HG03103 (cell line): ENCODE measurements at regions not wholly inside any gene's neighbourhood (a gene's known extent, or its start where the extent isn't known, plus 50 kb on each side); places are given as distances from the start of the nearest gene placed in this dataset.

Source experiments
- ATAC-seq: cut with Tn5 transposase; IDR thresholded peaks from one replicate; pipeline ENCODE4 v1.9.1; 2021; ENCODE audit warnings: low read depth; ENCODE audit not compliant: unreplicated experiment

DNA sequence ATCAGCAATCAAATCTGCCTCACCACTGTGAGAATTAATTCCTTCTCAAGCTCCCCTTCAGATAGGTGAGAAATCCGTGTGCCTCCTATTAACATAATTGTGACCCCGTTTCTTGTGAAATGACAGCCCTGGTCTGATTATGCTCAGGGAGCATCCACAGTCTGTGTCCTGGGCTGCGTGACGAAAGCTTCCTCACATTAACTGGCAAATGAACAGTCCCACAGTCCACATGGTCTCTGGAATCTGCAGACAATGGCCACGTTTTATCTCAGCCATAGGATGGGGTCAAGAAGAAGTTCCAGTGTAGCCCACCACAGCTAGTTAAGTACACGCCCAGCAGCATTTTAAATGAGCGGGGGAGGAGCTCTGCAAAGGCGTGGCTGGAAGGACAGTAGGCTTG lies 229.2 kb downstream of the RPS24 start:
- no peak for ATAC-seq

DNA sequence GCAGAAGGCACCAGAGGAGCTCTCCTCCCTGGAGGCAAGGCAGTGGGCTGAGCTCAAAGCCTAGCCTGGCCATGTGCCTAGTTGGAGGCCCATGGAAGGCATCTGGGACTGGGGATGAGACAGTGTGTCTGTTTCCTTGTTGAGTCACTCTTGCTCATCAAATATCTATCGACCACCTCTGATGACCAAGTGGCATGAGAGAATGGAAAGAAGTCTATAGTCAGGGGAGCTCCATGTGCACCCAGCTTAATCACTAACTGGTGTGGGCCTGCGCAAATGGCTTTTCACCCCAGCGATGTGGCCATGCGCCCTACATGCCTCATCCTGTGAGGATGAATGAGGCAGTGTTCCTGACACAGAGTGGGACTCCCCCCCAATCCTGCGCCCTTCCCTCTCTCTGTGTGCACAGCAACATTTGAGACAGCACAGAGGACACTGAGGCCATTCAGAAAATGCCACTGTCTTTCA lies 229.9 kb downstream of the RPS24 start:
- no peak for ATAC-seq

DNA sequence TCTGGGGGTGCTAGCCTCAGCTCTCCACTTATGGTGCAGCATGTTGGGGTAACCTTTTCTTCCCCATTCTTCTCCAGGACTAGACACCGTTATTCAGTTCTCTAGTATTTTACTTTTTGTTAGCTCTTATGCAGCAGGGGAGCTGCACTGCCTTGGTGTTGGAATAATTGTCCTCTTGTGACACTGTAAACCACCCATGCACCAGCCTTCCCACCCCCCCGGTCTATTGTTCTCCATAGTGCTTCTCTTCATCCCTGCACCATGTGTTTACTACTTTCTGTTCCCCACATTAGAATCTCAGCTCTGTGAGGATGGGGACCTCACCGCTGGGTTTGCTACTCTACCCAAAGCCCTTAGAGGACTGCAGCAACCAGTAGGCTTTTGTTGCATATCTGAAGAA lies 230.7 kb downstream of the RPS24 start:
- ATAC-seq: no peak

DNA sequence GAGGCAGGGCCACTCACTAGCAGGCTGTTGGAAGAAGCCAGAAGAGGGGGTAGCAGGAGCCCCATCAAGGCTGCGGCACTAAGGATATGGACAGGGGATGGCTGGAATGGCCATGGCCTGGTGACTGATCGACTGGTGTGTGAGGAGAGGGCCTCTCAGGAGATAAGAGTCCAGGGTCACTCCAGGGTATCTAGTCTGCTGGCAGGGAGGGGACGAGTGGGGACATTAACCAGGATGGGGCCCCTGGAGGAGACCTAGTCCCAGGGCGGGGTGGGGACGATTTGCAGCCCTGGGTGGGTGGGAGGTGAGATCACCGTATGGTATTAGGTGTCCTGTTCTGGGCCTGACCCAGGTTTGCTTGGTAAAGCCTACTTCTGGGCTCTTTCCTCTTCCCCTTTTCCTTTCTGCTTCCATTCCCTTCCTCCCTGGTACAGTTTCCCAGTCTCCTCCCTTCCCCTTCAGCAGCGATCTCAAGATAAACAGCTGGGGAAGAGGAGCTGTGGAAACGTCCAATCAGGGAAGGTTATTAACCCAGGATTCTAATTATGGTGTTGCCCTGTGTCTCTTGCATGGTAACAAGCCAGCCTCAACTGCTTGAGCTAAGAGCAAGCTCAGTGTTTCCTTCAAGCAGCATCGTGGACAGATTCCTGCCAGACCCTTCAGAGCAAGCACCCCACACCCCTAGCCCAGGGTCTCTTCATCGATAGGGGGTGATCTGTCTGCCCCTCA lies 233.2 kb downstream of the RPS24 start:
- no peak for ATAC-seq

DNA sequence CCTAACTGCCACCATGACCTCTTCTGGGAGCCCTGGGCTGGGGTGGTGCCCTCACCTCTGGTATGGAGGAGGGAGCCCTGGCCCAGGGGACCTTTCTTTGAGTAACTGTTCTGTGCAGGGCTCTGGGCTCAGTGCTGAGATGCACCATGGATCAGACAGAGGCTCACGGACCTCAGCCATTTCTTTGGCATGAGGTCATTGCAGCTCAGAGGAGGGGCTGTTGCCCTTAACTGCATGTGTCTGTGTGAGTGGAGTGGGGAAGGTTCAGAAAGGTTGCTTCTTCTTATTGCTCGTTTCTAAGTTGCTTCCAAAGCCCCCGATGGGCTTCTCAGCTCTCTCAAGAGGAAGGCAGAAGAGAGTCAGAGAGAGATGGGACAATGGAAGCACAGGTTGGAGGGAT lies 233.9 kb downstream of the RPS24 start:
- ATAC-seq: no peak

DNA sequence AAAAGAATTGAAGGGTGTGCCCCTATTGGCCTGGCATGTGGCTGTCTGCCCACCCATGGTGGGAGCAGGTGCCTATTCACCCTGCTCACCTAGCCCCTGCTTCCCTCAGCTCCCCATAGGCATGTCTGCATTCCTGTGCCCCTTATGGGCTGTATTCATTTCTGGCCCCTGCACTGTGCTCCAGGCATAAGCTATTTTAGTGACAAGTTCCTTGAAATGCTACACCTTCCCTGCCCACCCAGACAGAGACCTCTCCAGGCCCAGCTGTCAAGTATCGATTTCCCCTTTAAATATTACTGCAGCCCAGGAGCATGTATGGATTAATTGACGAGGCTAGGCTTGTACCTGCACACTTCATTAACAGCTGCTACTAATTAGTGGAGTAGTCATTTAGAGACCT lies 235.4 kb downstream of the RPS24 start:
- no peak for ATAC-seq

DNA sequence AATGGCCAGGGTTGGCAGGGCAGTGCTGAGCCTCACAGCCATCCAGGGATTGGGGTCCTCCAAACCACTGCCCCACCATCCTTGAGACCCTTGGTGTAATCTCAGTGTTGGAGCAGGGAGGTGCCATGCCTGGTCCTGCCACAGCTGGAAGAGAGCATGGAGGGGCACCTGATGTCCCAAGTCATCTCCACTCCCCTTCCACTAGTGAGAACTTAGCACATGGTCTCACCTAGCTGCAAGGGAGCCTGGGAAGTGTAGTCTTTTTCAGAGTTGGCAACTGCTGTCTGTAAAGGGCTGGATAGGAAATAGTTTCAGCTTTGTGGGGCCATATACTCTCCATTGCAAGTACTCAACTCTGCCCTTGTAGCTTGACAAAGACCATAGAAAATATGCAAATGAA lies 238.7 kb downstream of the RPS24 start:
- no peak for ATAC-seq

DNA sequence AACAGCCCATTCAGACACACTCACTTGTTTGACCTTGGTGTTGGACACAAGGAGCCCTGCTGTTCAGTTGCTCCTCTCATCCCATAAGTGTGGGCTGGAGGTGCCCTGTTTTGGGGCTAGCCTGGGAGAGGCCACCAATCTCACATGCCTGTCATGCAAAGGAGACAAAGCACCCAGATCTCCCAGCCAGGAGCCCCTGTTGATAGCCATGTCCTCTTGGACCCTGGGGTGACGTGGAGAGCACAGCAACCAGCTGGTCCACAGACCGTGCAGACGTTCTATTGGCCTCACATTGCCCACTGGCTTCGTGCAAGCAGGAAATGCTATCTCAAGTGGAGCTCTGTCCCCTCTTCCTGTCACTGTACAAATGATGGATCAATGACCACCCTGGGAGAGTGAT lies 240.8 kb downstream of the RPS24 start:
- no peak for ATAC-seq

DNA sequence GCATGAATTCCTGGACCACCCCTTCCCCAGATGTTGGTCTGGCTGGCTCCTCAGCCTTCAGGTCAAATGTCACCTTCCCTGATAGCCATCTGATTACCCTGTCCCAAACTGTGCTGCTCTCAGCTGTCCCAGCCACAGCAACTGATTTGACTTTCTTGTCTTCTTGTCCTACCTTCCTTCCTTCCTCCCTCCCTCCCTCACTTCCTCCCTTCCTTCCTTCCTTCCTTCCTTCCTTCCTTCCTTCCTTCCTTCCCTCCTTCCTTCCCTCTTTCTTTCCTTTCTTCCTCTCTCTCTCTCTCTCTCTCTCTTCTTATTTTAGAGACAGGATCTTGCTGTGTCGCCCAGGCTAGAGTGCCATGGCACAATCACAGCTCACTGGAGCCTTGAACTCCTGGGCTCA lies 242.5 kb downstream of the RPS24 start:
- ATAC-seq: no peak

DNA sequence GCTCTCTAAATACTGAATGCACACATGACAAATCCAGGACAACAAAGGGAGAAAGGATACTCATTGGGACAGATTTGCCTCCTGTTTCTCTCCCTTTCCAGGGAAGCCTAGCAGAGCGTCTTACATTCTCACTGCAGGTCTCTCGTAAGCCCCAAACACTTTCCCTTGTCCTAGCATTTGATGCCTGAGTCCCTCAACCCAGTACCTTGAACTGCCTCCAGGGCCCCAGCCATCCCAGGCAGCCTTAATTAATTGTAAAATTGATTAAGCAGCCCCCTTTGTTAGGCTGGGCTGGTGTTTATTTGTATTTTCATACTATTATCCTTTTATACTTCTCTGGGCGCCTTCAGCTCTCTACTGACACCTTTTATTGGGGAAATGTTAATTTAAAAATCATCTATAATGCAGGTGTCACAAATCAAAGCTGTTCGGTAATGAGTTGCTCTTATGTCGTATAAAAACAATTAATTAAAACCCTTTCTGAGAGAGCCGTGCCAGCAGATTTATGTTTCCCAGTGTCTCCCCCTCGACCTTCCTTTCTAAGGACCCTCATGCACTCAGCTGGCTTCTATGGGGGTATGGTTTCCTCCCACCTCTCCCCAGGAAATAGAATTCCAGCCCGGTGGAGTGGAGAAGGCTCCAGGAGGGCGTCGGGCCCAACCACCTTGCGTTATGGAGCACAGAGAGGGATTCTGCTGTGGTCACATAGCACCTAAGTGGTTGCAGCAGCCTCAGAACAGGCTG lies 243.8 kb downstream of the RPS24 start:
- no peak for ATAC-seq

DNA sequence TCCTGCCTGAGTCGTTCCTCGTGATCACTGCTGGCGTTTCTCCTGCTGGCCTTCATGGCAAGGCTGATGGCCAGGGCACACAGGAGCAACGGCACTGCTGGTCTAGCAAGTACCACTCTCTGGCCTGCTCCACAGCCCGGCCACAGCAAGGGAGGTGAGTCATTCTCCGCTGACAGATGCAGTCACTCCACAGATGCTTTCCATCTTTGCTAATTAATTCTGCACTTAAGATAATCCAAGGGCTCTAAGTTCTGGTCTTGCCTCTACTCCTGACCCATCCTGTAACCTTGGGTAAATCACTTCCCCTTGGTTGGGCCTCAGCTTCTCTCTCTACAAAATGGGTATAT lies 244.4 kb downstream of the RPS24 start:
- no peak for ATAC-seq

DNA sequence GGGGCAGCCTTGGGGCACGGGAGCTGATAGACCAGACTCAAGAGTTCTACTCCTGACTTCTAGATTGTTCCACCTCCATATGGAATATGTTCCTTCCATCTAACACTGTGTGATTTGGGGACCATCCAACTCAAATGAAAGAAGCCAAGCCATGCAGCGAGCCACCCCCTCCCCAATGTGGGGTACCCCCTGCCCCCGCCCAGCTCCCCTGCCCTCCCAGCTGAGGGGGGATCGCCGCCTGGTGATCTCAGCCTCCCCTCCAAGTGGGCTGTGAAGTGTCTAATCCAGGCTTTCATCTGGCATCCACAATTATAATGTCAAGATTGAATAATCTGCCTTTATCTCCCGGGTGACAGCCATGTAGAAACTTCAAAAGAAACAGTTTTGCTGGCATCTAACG lies 246.1 kb downstream of the RPS24 start:
- ATAC-seq: no peak

DNA sequence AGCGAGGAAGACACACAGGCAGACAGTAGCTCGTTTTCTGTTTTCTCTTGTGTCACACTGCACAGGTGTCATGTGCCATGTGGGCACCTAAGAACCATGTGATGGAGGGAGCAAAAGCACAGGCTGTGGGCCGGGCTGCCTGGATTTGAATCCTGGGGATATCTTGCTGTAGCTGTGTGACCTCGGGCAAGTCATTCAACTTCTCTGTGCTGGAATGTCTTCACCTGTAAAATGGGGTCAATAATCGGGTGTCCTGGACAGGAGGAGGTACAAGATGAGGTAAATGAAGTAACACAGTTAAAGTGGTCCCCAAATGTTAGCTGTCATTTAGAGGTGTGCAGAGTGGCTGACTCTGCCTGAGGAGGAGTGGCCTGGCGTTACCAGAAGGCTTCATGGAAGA lies 246.9 kb downstream of the RPS24 start:
- no peak for ATAC-seq

DNA sequence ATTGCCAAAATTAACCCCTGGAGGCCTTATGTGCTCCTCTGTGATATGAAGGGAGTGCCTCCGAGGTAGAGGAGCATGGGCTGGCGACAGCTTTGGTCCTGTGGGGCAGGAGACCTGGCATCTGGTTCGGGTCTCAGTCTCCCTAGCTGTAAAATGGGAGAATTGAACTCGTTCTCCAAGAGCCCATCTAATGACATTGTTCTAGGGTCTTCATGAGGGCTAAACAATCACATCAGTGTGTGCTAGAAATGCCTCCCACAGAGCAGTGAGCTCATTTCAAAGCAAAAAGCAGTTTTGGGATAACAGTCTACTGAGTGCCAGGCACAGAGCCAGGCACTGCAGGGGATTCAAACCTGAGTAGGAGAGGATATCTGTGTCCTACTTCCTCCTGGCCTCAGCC lies 248.0 kb downstream of the RPS24 start:
- no peak for ATAC-seq

DNA sequence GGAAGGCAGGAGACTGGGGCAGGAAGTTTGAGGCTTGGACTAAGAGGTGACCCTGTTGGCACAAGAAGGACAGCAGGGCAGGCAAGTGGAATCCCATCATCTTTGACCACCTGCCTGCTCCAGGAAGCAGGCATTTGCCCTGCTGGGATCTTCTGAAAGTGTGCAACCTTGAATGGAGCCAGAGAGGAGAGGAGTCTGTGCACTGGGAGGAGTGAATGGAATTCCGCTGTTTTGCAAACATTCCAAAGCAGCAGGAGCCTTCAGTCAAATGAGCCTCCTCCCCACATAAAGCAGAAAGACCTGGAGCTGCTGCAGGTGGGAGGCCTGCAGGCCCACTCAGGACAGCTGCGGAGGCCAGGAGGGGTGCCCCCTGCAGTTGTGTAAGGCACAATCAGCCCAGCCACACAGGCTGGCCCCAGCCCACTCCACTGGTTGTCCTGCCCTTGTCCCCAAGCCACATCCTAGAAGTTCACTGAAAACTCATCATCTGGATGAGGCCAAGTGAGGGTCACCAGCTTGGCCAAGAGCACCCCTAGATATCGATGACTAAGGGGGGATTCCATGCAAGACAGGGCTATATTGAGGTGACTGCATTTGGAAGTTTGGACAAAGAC lies 249.5 kb downstream of the RPS24 start:
- ATAC-seq: no peak

DNA sequence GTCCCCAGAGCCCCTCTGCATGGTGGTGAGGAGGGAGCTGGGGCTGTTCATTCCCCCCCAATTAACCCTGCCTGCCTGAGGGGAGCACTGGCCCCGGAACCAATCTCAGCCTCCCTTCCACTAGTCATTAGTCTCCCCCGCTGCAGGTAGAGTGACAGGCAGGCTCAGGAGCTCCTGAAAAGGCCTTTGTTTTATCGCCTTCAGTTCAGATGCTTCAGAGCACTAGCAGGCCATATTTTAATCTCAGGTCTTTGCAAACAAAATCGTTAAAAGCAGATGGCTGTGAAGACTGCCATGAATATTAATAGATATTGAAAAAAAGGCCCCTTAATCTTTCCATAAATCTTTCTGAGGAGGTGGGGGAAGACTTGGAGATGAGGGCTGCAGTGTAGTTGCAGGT lies 250.7 kb downstream of the RPS24 start:
- ATAC-seq: no peak

DNA sequence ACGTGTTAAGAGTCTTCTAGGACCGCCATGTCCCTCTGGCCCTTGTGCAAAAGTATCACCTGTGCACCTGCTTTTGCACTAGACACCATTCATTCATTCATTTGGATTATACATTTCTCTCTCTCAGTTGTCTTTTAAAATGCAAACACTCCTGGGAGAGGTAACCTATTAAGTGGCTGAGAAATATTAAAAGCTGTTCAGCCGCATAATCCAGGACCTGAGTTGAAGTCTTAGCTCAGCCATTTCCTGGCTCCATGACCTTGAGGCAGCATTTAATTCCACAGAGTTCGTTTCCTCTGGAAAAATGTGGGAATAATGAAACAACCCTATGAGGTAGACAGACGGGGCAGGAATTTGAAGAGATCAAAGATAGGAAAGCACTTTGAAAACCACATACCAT lies 251.6 kb downstream of the RPS24 start:
- no peak for ATAC-seq

DNA sequence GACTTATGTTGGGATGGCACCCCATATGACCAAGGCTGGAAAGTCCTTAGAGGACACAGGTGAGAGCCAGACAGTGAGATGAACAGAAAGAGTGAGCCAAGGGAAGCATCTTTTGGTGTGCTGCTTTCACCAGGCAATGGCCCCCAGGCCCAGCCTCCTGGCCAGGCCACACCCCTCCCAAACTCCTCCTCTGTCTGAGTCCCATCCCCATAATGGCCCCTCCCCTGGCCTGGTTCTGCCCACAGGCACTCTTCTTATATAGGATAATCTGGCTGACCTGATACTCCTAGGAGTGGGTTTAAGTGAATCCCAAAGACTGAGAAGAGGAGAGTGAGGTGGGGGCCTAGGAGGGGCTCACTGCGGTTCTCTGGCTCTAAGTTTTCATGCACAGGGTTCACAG lies 252.5 kb downstream of the RPS24 start:
- no peak for ATAC-seq

DNA sequence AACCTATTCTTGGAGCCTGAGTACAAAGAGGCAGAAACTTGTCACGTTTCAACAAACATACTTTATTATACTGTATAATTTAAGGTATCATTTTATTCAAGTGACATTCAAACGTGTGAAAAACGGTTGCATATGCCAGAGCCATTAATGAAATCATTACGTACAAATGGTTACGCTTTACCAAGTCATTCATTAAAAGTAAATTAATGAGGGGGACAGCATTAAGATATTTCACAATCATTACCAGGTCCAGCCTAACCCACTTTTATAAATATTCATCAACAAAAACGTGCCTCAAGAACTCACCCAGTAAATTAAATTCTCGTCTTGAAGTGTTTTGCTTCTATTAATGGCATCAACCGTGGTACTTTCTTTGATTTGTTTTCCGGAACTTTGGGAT lies 253.0 kb downstream of the RPS24 start:
- no peak for ATAC-seq

DNA sequence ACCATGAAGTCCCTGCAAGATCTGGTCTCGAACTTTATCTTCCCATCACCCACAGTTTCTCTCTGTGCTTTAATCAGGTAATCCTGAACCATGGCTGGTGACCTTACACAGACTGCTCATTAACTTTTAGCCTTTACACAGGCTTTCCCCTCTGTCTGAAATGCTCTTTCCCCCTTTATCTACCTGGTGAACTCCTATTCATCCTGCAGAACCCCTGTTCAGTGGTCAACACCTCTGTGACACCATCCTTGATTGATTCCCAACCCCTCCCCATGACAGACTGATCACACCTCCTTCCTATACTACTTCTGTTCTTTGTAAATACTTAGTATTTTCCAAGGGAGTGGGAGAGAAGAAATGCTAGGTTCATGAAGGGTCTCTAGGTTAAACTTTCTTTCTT lies 254.0 kb downstream of the RPS24 start:
- no peak for ATAC-seq

DNA sequence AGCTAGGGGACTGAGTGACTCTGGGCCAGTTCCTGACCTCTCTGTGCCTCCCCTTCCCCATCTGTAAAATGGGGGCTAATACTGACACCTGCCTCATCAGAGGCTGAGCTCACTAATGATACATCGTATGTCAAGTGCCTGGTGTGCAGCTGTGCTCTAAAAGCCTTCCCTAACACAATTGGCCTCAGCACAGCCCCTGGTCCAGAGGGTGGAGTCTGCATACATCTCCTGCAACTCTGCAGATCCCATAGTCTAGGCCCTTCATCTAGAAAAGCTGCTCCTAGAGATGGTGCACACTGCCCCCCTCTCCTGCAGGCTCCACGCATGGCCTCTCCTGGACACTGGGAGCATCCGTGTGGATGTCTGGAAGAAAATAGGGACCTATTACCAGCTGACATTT lies 255.0 kb downstream of the RPS24 start:
- ATAC-seq: no peak

DNA sequence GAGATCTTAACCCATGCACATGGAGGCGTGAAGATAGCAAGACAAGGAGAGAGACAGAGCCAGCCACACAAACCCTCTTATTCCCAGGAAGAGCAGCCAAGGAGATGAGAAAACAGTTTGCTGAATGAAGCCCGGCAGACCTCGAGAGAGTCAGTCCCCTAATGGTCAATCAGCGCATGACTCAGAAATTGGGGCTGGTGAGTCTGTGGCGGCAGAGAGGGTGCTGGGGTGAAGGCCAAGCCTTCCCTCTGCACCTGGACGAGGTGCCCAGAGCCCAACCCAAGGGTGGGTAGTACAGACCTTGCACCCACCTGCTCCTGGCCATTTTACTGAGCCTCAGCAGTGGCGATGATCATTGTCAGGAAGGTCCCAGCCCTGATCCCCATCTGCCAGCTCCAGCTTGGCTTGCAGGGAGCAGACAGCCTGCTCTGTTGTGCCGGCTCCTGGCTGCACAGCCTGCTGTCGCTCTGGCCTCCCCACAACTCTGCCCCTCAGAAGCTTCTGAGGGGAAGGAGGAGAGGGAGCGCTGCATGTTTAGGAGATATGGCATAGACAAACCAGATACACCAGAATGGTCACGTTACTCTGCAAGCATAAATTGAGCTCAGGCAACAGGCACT lies 256.6 kb downstream of the RPS24 start:
- no peak for ATAC-seq
